MM.1S (cell line): ENCODE measurements at regions not wholly inside any gene's neighbourhood (a gene's known extent, or its start where the extent isn't known, plus 50 kb on each side); places are given as distances from the start of the nearest gene placed in this dataset.
"Not testable (repeated sequence)": the region's sequence is repeated elsewhere in the genome, so short reads cannot be mapped to it uniquely, and the experiment has no call there.

Experiments used
- CTCF ChIP-seq: fragments of 300-600 bp; sonication (generic); IDR thresholded peaks from 2 replicates; pipeline ENCODE4 v1.5.1; 2016; ENCODE audit warnings: antibody characterized with exemption, low read length, mixed read lengths
- EZH2 ChIP-seq: fragments of 300-600 bp; sonication (generic); optimal IDR thresholded peaks from 2 replicates; pipeline ENCODE3; 2017; ENCODE audit warnings: low read depth, mild to moderate bottlenecking, antibody characterized with exemption, low read length, mixed read lengths
- EZH2phosphoT487 ChIP-seq: fragments of 300-600 bp; sonication (generic); IDR thresholded peaks from 2 replicates; pipeline ENCODE4 v1.6.1; 2018; ENCODE audit warnings: antibody characterized with exemption, low read length

GRCh38 chr9:108774088-108774487 lies 81.7 kb downstream of the ACTL7B start:
- not testable (repeated sequence) for TF ChIP-seq CTCF, EZH2phosphoT487, EZH2
